NCI-H1105 (cell line): ENCODE measurements at regions not wholly inside any gene's neighbourhood (a gene's known extent, or its start where the extent isn't known, plus 50 kb on each side); places are given as distances from the start of the nearest gene placed in this dataset.
A peak's percentile ranks its signal among the peaks of the same experiment; 100 is the strongest.

Experiments
- DNase-seq: peaks from one replicate; lab custom pipeline; 2025; lab: John Stamatoyannopoulos, UW

DNA sequence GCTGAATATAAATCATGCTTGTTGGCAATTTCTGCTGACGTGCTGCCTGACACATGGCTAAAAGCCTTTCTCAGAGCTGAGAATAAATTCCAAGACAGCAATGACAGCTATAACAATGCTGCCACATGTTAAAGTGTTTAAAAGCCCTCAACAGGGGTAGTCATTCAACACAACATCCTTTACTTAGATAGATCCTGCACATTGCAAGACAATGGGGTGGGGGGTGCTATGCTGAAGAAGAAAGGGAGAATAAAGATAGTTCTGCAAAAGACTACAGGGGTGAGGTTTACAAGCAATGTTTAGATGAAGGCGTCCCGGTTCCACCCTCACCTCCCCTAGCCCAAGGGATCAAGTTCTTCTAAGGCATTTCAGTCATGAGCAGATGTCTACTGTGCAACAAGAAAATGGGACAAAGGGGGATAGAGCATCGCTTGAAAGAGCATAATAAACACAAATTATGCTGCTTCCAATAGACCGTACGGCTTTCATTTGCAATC is 291.0 kb upstream of the ACVR2A start:
- no peak for DNase-seq

DNA sequence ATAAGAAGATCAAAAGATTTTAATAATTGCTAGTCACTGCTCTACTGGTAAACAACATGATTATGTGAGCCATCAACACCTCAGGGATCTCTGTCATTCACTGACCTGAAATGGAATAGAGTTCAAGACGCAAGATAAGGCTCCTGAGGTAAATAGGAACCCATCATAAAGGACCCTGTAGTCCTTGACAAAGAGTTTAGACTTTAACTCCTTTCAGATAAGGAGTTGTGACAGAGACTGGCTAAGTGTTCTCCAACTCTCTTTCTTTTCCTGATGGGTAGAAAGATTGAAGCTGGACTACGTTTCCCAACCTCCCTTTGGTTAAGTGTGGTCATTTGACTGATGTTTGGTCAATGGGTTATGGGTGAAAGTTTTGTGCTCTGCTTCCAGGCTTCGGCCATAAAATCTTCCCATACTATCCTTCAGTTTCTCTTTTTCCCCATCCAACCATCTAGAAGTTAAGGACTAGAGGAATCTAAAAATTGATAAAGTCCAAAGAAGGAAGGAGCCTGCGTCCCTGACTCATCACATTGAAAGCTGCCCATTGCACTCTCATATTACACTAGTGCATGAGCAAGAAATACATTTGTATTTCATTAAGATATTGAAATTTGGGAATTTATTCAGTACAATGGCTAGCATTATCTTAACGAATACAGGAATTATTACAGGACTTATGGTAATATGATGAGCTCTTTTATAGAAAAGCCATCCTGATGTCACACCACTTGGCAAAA is 293.7 kb upstream of the ACVR2A start:
- DNase-seq = no peak

DNA sequence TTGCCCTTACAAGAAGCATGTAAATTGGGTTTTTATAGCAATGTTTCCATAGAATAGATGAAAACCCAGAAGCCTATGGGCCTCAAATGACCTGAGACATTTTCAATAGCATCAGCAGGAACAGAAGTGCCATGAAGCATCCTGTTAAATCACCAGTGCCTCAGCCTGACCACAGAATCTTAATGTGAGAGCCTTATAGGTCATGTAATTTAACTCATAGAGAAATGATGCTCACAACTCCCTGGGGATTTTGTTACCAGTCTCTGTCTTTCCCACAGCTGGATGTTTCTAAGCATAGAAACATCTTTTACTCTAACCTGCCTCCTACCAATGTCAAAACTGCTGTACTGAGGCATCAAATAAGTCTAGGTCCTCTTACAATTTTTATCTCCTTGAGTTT is 295.8 kb upstream of the ACVR2A start:
- no peak for DNase-seq

GRCh38 chr2:147548451-147548850 is 296.4 kb upstream of the ACVR2A start:
- no peak for DNase-seq

- no peak for DNase-seq
Measured at GRCh38 chr2:147547440-147547839, 297.4 kb upstream of the ACVR2A start.

DNA sequence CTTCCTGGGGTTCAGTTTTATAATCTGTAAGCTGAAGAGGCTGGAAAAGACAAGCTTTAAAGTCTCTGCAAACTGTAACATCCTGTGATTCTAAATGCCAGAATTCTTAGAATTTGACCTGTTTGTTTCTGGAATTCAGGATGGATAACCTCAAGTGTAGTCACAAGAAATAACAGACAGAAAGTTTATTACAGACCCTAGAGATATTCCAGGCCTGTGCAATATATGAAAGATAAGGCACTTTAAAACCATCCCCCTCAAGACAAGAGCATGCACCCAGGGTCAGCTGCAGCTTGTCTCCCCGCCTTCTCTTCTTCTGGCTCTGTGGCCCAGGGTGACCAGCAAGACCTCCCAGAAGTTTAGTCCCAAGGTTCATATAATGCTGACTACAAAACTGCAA is 298.7 kb upstream of the ACVR2A start:
- no peak for DNase-seq

GRCh38 chr2:147543056-147543455 is 301.8 kb upstream of the ACVR2A start:
- no peak for DNase-seq

DNA sequence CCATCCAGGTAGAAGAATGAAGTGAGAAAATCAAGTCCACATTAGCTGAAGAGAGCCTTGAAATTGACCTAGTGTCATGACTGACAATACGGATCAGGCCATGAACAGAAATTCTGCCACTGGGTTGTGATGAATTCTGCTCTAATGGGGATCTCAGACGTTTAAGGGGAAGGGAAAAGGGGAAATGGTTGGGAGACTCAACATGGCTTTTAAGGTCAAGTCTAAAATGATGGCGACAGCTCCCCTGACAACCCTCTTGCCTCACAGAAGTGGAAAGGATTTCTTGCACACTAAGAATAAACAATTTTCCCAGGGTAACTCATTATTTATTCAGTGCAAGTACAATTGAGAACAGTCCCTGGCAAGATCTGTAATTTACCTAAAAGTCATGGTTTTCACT is 302.5 kb upstream of the ACVR2A start:
- DNase-seq = no peak

DNA sequence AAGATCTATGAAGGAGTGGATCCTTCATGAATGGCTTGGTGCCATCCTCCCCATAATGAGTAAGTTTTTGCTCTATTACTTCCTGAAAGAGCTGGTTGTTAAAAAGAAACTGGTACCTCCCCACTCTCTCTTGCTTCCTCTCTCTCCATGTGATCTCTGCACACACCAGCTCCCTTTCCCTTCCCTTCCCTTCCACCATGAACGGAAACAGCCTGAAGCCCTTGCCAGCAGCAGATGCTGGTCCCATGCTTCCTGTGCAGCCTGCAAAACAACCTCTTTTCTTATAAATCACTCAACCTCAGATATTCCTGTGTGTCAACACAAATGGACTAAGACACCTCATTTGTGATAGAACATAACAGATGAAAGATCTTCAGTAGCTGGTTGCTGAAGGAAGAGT is 303.5 kb upstream of the ACVR2A start:
- no peak for DNase-seq

DNA sequence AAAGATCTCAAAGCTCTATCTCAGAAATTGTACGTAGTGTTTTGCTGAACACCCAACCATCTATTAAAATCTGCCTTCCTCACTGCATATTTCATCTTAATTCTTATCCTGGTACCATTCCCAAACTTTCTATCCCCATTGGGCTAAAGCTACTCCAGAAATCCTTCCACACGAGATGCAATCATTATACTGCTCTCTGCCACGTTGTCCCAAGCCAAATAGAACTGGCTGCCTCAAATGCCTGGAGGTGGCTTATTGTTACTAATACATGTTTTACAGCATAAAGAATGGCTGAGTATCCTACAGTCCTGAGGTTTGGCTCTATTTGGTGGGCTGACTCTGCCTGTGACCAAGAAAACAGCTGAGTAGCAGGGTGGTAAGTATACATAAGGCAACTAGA is 306.0 kb upstream of the ACVR2A start:
- no peak for DNase-seq

DNA sequence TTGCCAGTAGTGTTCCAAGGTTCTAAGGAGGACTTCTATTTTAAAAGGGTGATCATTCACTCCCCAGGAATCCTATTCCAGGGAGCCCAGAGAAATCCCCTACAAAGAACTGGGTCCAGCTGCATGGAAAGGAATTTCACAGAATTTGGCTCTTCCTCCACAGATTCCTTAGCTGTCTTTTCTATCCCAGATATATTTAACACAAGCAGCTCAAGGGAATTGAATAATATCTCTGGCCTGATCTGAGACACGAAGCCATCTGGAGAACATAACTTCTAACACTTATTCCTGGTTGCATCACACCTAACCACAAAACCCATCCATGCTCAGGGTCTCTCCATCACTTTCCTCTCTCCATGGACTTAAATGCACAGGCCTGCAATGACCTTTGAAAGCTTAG is 306.7 kb upstream of the ACVR2A start:
- DNase-seq = no peak

- DNase-seq = peak; percentile 13
Measured at GRCh38 chr2:147531269-147531668, 313.6 kb upstream of the ACVR2A start.

DNA sequence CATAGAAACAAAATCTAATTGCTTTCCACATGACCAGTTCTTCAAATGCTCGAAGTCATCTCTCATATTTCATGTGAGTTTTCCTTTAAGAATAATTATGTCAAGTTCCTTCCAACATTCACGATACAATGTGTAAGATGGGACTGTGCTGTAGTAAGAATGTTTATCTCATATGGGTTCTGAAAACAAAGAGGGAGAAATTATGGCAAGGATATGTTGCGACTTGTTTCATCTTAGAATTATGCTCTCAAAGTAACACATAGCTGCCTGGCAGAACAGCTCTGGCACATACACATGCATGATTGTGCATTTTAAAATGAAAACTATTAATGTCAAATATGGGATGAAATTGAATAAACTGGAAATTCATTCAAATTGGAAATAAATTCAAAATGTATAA is 314.8 kb upstream of the ACVR2A start:
- no peak for DNase-seq

- peak; percentile 84 for DNase-seq
Measured at GRCh38 chr2:147525819-147526489, 318.9 kb upstream of the ACVR2A start.

GRCh38 chr2:147524912-147525311 is 319.9 kb upstream of the ACVR2A start:
- DNase-seq = no peak

DNA sequence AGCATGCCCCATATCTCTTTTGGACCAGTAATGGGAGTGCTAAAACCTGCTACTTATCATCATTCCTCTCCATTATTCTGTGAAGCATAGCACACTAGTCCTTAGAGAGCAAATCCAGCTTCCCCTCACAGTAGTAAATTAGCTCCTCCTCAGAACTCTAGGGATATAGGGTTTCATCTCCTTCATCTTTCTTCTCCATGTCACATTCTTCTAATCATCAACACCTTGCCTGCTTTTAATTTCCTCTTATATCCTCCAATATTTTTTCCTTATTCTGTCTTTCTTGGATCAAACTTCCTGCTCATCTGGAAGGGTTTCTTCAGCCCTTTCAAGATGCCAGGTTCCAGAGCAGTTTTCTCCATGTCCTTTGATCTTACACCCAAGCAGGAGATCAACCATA is 321.4 kb upstream of the ACVR2A start:
- no peak for DNase-seq

DNA sequence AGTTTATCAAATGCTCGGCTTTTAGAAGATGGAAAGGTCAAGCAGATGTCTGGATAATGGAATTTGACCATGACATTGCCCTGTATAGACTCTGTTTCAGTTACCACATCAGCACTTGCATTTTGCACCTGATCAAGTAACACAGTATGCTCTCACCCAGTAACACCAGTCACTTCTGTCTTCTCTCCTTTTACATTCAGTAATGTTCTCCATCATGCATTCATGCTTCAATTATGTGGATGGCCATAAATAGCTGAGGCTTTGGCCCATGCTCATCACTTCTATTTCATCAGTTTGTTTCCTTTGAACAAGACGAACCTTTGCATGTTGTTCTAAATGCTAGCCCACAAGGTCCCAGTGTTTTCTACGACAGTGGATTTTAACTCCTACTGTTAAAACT is 322.9 kb upstream of the ACVR2A start:
- no peak for DNase-seq

DNA sequence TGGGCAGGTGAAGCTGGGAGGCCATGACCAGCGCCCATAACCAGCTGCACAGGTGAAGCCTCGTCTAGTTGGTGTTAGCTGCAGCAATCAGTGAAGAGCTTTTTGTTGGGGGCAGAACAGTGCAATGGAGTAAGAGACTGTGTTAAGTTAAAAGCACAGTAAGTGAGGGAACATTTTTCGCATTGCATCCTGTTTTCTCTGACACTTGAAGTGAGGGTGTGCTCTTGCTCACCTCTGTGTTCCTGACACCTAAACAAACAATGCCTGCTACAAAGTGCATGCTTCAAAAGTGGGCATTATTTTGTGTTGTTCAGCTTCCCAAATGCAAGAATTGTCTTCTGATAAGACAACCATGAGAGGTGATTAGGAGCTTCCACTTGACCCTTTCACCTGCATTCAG is 324.0 kb upstream of the ACVR2A start:
- DNase-seq = no peak

DNA sequence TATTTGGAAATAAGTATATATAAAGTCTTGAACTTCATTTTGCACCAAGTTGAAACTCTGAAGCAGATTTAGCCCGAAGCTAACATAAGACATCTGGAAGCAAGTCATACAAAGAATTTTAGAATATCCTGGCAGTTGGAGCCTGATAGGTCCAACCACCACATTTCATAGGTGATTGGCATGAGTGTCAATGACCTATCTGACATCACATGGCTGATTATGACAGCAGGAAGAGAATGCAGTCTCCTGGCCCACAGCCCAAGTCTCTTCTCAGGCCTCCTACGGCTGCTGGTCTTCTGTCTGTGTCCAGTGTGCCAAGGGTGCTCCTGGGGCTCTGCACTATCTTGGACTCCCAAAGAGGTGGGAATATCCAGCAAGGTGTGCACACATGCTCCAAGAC is 325.7 kb upstream of the ACVR2A start:
- DNase-seq = no peak

- DNase-seq = no peak
Measured at GRCh38 chr2:147515213-147515612, 329.6 kb upstream of the ACVR2A start.

DNA sequence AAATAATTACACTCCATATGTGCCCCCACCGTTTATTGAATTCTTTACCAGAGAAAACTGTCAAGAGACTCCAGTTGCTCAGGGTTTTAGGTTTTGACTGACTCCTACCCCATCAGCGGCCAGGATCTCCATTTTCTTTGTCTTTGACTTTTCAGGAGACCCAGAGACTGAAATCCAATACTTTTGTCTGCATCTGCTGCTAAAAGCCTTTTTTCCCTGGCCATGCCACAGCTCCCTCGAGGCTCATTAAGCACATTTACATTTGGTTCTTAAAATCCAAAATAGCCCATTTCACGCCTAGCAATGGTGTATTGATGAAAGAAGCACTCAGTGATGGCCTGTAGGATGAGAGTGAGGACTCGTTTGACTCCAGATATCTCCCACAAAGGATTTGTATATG is 332.6 kb upstream of the ACVR2A start:
- DNase-seq = no peak

DNA sequence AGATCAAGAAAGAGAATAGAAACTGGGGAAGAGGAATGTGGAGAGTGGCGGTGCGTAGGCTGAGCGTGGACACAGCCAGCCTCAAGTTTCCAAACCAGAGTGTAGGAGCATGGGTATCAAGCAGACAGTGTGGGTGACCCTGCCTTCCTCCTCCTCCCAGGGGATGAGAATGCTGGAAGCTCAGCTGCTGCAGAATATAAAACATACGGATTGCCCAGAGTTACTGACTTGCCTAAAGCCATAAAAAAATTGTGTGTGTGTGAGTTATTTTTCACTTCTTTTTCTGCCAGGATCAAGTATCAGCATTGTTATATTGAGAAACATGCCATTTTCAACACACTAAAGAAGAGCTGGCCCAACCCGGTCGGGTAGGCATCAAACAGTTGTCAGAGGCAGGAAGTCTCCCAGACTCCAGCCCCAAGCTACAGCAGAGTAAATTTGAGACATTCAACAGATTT is 333.3 kb upstream of the ACVR2A start:
- DNase-seq = no peak

DNA sequence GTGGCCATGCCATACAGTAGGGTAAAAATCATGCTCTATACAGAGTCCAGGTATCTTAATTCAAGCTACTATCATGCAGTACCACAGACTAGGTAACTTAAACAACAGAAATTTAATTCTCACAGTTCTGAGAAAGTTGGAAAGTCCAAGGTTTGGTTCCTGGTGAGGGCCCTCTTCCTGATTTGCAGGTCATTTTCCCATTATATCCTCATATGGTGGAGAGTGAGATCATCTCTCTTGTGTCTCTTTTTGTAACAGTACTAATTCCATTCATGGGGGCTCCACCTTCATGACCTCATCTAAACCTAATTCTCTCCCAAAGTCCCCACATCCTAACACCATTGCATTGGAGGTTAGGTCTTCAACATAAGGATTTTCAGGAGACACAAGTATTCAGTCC is 335.0 kb upstream of the ACVR2A start:
- no peak for DNase-seq

GRCh38 chr2:147506889-147507288 is 337.9 kb upstream of the ACVR2A start:
- no peak for DNase-seq
